ENCODE measurements at regions not wholly inside any gene's neighbourhood (a gene's known extent, or its start where the extent isn't known, plus 50 kb on each side); places are given as distances from the start of the nearest gene placed in this dataset.

- no peak for TF ChIP-seq ELK1 (IDR thresholded peaks at IDR 0.05; ENCODE audit: borderline replicate concordance, low read depth, low read length)
- no peak for TF ChIP-seq RCOR1 (IDR thresholded peaks at IDR 0.05; ENCODE audit: insufficient replicate concordance, low read length)
Observed at GRCh38 chr7:18126281-18126680, 98.6 kb upstream of the PRPS1L1 start.

Measured in IMR-90 (cell line).